HG03354 (cell line): ENCODE measurements at regions not wholly inside any gene's neighbourhood (a gene's known extent, or its start where the extent isn't known, plus 50 kb on each side); places are given as distances from the start of the nearest gene placed in this dataset.

Source experiments
- ATAC-seq: cut with Tn5 transposase; IDR thresholded peaks from one replicate; pipeline ENCODE4 v1.9.1; 2021; ENCODE audit warnings: mild to moderate bottlenecking; ENCODE audit not compliant: unreplicated experiment, poor library complexity, severe bottlenecking

DNA sequence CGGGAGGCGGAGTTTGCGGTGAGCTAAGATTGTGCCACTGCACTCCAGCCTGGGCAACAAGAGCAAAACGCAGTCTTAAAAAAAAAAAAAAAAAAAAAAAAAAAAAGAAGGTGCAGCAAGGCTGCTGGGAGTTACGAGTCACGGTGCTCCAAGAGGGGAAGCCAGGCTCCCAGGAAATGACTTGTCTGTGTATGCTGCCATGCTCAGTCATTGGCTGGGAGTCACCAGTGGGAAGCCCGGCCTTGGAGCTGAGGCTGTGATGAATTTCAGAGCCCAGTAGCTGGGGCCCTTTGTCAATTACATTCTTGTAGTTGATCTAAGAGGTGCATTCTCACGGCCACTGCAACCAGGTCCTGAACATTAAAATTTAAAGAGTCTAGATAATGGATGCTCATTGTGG is 1105.1 kb upstream of the TENM3 start:
- ATAC-seq = no peak

DNA sequence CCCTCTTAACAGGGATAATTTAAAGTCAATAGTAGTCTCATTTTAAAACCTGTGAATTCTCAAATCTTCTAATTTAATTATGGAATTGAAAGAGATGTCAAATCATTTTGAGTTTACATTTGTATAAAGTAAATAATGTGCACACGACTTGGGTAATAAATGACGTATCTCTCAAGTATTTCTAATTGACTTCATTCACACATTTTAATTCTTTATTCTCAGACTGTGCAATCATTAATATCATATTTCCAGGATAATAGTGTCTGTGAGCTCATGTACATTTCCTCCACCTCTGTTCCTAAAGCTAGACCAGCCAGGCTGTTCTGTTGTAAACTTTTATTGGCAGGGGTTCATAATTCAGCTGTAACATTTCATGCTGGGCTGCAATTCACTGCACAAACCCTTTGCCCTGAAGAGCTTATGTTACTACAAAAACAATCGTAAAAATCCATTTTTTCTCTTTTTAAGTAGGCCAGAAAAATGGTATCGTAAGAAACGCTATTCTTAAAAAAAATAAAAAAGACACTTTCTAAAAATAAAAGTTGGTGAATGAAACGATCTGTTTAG is 1103.1 kb upstream of the TENM3 start:
- ATAC-seq = no peak

DNA sequence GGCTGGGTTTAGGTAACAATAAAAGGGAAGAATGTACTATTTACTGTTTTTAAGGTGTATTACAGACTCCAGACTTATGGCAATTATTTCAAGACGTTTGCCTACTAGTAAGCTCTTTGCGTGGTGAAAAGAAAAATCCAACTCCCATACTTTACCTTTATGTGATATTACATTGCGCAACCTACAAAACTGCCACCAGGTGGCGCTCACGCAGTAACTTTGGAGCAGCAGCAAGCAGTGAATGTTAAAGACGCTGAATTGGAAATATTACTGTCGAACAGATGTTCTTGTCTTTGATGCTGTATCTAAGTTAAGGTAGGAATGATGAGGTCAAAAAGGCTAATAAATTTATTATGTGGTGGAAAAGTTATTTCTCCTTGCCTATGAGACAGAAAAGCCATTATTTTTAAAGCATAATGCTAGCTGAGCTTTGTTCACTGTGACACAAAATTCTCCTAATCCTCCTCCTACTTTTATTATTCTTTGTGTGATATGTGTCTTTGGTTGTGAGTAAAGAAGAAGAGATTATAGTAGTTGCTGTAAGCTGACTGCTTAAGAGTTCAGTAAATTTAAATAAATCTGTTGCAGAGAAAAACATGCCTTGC is 1099.8 kb upstream of the TENM3 start:
- ATAC-seq = peak; percentile 91

DNA sequence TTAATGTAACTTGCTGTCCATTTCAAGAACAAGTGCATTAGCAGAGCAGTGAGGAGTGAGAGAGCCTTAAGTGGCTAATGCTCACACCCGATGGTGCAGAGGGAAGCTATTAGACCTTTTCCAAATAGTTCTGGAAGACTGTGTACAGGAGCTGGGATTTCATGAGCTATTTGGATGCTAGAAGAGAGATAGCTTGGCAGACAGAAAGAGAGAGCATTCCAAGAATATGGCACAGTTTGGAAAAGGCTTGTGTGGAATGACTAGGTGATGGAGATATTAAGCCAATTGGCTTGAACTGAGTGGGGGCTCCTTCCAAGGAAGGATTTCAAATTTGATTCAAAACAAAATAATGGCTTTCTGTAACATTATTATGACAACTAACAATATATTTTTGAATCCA is 1097.2 kb upstream of the TENM3 start:
- no peak for ATAC-seq

DNA sequence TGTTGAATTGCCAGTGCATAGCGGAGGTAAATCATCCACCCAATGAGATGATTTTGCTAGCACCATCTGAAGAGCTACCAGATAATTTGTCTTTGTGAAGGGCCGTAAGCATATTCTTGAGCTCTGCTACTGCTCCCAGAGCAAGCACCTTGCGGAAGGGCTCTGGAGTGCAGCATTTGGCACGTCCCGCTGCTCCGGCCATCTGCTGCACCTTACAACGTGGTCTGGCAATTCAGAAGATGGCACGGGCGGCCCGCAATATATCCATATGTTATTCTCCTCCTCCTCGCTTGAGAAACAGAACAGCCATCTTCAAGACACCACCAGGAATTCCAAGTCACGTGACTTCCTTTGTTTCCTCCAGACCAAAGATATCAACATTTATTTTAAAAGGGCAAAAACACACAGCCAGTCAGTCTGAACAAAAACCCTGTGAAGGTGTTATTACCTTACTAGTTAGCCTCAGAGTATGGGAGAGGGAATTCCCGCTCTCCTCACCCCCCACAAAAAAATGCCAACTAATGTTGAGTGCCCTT is 1095.7 kb upstream of the TENM3 start:
- no peak for ATAC-seq

DNA sequence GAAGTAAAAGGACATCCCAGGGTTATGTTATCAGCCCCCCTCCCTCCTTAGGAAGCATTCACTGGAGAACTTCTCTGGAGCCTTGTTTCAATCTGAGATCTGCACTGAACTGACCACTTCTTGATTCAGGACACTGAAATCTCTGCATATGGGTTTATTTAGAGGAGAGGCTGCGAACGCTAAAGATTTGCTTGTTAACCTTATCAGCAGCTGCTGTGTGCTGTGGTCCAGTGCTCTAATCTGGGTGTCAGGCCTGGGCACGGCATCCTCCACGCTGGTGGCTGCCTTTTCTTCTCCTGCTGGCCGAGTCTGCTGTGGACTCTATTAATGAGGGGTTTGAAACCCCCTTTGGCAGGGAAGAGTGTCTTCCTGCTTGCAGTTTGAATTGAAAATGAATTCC is 1094.7 kb upstream of the TENM3 start:
- no peak for ATAC-seq

DNA sequence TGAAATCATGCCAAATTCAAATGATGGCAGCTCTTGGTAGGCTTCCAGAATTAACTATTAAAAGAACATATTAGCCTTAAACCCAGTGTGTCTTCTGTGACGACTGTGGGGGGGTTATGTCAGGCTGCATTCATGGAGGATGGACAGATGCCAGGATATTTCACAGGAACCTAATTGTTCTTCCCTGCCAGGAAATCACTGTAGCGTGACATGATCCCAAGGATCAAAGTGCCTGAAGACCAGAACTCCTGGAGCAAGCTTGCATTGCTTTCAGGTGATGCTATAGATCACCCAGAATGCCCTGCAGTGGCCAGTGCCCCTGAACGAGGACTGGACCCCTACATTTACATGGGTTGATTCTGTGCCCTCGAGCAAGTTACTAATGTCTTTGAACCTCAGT is 1093.0 kb upstream of the TENM3 start:
- ATAC-seq = no peak

DNA sequence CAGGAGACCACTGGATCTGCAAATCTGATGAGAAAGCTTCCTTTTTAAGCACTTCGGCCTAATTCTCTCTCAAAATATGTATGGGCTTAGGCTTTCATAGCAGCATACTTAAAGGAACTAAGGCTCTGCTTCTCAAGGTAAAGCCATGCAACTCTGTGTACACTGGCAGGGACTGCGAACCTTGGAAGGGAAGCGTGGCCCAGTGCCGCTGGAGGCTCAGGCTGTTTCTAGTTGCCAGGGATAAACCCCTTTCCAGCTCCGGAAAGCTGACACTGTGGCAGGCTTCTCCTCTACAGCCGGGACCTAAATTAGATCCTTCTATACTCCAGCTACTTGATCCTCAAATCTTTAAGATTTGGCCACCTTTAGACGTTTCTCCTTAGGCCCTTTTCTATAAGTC is 1091.3 kb upstream of the TENM3 start:
- no peak for ATAC-seq

DNA sequence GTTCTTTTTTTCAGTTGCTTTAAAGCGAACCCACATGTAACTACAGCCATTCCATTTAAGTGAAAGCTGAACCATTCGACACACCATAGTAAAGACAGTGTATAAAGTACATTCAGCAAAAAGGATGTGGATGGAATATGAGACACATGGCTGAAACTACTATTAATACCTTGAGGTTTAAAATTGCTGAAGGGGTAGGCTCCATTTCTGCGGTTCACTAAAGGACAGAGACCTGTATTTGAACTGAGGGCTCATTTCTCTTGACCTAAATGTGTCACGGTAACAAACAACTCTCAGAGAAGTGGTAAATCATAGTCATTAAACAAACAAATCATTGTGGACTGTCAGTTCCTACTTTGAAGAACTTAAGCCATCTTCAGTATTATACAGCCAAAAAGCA is 1085.6 kb upstream of the TENM3 start:
- ATAC-seq = no peak

DNA sequence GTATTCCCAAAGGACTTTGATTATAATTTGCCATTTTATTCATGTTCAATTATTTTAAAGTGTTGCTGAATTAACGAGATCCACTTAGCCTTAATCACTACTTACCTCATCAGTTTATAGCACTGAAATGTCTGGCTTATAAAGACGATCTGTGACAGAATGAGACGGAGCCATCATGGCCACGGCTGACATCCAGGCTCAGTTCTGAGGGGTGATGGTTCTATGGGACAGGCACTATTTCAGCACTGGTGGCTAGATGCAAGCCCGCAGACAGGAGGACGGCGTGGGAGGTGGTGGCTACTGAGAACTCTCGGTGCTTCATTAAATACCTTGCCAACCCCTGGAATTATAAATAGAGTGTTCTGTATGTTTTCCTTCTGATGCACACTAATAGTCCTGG is 1084.2 kb upstream of the TENM3 start:
- no peak for ATAC-seq

DNA sequence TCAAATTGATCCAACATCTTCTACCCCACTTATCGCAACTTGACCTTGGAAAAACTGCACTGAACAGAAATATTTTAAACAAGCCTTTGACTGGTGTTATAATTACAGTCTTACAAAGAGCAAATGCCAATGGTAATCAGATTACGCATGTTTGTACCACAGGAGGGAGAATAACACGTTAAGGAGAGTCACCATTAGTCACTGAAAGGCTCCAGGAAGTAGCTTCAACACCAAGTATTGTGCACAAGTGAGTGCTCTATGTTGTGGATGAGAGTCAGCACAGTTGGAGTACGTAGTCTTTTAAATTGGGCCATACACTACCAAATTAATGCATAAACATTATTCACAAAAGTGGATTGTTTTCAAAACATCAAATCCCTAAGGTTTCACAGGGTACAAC is 1081.5 kb upstream of the TENM3 start:
- no peak for ATAC-seq

DNA sequence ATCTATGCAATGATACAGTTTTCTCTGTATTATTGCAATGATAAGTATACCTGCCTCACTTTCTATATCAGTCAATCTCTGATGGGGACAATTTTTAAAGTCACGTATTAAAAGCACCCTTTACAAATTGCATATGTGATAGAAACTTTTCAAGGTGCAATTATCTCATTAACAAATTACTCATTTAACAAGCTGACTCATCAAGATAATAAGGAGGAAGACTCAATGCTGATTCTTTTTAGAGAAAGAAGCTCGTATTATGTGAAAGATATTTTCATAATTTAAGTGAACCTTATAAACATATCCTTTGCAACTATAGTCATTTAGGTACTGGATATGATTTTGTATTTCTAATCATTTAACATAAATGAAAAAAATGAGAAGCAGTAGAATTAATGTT is 1080.9 kb upstream of the TENM3 start:
- no peak for ATAC-seq

DNA sequence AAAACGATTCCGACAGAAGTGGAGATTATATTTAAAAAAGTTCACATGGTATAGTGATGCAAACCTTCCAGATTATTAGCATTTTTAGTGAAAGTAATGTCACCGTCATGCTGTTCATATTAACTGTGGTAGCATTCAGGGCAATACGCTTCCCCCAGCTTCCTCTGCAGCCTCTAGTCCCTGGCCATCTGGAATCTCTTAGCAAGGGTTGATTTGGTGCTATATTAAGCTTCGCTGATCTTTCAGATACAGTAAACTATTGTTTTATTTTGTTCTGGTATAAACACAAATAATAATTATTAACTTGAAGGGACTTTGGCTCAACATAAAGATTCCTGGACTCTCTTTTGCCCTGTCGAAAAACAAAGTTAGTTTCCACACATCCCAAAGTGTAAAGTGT is 1080.5 kb upstream of the TENM3 start:
- ATAC-seq = no peak

DNA sequence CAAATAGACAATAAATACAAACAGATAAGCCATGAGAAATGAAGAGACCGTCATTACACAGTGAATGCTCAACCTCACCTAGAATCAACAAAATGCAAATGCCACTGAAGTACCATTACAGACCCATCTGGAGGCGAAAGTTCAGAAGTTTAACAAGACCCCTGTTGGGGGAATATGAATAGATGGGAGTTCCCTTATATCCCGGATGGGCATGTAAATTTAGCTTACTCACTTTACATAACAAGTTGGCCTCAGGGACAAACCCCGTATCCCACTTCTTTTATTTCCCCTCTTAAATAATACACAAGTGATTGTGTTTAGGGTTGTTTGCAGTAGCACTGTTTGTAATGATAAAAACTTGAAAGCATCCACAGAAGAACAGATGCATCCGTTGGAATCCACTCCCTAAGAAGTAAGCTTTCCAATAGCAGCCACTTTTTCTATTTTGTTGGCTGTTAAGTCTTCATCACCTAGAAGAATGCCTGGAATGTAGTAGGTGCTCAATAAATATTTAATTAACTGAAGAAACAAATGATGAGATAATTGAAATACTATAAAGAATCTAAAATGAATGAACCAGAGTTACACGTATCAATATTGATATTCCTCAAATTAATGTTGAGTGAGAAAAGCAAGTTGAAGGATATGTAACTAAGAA is 1076.3 kb upstream of the TENM3 start:
- ATAC-seq = no peak

DNA sequence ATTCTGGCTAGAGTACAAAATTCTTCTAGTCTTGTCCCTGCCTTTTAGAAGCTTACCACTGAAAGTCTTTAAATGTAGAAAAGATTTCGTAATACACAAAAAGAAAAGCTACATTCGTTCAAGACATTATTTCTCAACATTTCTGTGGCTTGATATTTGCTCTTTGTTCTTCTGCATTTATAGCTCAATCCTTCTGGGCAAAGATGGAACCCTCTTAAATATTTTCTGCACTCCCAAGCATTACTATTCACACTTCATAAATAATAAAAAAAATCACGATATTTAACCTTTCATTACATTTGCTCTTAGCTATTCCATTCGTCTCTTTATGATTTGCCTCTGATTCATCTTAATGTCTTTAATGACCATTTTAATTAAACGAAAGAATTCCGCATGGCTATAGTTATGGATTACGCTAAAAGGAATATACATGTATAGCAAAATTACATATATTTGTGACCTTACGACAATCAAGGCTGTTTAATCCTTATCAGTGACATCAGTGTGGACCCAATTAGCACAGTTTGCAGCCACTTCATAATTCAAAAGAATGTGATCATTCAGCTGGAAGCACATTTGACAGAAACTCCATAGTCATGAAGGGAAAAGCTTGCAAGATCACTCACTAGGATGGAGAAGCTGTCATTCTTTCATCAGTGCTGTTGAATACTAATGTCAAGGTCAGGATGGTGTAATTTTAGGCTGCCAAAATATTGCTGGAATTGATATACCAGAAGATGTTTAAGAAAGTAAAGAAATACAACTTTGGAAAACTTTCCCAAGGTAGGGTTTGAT is 1075.0 kb upstream of the TENM3 start:
- ATAC-seq = no peak

DNA sequence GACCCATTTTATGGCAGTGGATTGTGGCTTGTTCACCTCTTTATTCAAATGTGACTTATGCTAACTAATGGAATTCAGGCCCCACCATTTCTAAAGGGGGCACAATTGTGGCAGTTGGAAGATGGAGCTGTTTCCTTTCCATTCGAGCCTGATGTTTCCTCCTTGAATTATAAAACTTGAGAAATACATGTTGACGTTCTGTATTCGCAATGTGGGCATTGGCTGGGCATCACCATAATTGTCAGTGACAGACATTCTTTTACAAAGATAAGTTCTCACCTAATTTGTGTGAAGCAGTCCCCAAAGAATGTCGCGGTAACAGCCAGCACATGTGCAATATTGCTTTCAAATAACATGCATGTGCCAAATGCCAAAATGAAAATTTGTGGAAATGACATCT is 1070.2 kb upstream of the TENM3 start:
- no peak for ATAC-seq

DNA sequence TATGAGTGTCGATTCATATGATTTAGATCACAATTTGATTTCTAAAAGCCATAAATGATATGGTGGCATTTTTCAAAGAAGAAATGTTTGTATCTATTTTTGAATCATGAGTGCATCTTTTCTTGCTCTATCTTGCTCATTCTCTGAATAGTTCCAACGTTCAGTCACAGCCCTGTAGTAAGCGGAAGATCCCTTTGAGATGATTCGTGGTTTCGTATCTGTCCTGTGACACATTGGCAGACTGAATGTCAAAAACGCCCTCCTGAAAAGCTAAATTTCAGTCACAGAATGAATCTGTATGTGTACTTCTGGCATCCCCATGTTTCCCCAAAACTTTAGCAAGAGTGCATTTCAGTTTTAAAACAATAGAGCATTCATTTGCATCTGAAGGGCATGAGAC is 1066.9 kb upstream of the TENM3 start:
- no peak for ATAC-seq

DNA sequence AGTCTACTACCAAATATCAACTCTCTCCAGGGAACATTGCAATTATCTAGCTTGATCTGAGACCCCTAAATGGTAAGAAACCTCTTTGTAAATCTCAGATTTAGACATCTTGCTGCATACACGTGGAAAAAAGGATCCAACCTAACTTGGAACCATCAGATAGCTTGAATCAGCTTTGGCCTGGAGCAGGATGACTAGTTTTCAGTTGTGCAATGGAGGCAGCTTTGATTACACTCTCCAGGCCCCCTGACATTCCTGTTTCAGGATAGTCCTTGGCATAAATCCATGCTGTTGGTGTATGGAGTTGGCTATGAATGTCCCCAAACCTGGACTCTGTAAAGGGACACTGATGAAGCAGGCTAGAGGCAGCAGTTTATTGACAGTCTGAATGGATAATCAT is 1061.9 kb upstream of the TENM3 start:
- ATAC-seq = no peak

DNA sequence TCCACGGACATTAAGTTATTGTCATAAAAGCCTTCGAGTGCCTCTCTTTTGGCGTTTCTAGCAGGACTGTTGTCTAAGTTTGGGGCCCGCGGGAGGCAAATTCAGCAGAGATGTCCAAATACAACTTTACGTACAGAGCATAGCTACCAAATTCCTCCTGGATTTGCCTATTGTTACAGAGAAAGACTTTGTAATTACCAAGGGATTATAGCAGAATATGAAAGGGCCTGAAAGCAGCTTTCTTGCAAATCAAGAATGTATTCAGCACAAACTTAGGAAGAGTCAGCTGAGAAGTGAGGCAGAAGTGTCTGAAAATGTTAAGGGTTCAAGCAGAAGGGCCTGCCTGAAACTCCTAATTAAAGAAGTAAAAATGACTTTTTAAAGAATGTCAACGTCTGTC is 1053.5 kb upstream of the TENM3 start:
- ATAC-seq = no peak

DNA sequence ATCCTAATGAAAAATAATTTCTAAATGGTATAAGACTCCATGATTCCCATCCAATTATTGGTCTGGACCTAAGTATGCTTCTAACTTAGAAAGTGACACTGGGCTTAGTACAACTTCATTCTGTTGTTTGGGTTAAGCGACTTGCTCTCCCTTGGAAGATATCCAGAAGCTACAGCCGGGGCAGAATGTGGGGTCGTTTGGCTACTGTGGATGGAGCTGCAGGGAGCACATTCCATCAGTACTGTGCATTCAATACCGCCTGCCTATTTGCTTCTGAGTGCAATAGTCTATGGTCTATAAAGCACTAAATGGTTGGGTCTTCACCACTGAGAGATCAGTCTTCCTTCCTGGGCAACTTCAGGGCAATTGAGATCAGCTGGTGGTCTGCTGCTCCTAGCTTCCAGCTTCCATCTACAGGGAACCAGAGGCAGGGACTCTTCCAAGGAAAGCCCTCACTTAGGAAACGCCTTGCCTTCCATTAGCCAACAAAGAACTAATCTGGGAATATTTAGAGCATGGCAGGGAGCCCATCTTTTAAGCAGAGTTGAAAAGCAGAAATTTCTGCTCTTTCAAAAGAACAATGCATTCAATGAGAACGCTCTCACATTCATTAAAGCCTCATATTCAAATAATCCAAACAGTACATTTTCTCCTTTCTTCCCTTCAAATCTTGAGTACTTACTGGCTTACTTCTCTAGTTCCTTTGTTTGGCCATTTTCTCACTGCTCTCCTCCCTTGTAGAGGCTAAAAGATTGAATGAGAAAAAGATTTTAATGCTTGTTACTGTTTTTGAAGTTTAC is 1049.9 kb upstream of the TENM3 start:
- ATAC-seq = no peak
